Endothelial cell (in vitro differentiated cells): ENCODE measurements at regions not wholly inside any gene's neighbourhood (a gene's known extent, or its start where the extent isn't known, plus 50 kb on each side); places are given as distances from the start of the nearest gene placed in this dataset.

Experiments used
- DNase-seq: peaks from one replicate; pipeline ENCODE4 v3.0.0; 2021; ENCODE audit warnings: low spot score
- H3K27ac Mint-ChIP-seq: one replicate; pipeline ENCODE4 v1.8.0; 2021; ENCODE audit warnings: mixed read lengths, inconsistent platforms; ENCODE audit not compliant: unreplicated experiment
- H3K27me3 Mint-ChIP-seq: one replicate; pipeline ENCODE4 v1.8.0; 2021; ENCODE audit warnings: mild to moderate bottlenecking, moderate library complexity, mixed read lengths, inconsistent platforms; ENCODE audit not compliant: unreplicated experiment
- H3K36me3 Mint-ChIP-seq: one replicate; pipeline ENCODE4 v1.8.0; 2021; ENCODE audit warnings: mild to moderate bottlenecking, low read depth, mixed read lengths, inconsistent platforms; ENCODE audit not compliant: unreplicated experiment
- H3K4me1 Mint-ChIP-seq: one replicate; pipeline ENCODE4 v1.8.0; 2021; ENCODE audit warnings: mild to moderate bottlenecking, mixed read lengths, inconsistent platforms; ENCODE audit not compliant: unreplicated experiment
- H3K4me3 Mint-ChIP-seq: one replicate; pipeline ENCODE4 v1.8.0; 2021; ENCODE audit warnings: mild to moderate bottlenecking, mixed read lengths, inconsistent platforms; ENCODE audit not compliant: unreplicated experiment
- H3K9me3 Mint-ChIP-seq: one replicate; pipeline ENCODE4 v1.8.0; 2021; ENCODE audit warnings: mixed read lengths, inconsistent platforms; ENCODE audit not compliant: unreplicated experiment
- TF ChIP-seq, protein P1 (sequence below): fragments of 200-600 bp; sonication (generic); IDR thresholded peaks from one replicate; pipeline ENCODE4 v1.5.0; 2021; ENCODE audit warnings: antibody characterized with exemption; ENCODE audit not compliant: unreplicated experiment

- no peak for DNase-seq
- peaks cover 1% of the 10 kb centered on the region for H3K27me3 Mint-ChIP-seq
- no peaks in the 10 kb centered on the region for H3K4me1 Mint-ChIP-seq
- no peaks in the 10 kb centered on the region for H3K9me3 Mint-ChIP-seq
- TF ChIP-seq, protein P1, sequence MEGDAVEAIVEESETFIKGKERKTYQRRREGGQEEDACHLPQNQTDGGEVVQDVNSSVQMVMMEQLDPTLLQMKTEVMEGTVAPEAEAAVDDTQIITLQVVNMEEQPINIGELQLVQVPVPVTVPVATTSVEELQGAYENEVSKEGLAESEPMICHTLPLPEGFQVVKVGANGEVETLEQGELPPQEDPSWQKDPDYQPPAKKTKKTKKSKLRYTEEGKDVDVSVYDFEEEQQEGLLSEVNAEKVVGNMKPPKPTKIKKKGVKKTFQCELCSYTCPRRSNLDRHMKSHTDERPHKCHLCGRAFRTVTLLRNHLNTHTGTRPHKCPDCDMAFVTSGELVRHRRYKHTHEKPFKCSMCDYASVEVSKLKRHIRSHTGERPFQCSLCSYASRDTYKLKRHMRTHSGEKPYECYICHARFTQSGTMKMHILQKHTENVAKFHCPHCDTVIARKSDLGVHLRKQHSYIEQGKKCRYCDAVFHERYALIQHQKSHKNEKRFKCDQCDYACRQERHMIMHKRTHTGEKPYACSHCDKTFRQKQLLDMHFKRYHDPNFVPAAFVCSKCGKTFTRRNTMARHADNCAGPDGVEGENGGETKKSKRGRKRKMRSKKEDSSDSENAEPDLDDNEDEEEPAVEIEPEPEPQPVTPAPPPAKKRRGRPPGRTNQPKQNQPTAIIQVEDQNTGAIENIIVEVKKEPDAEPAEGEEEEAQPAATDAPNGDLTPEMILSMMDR = no peak
- H3K27ac Mint-ChIP-seq = no peak overlapping the region
- no peak overlapping the region for H3K4me3 Mint-ChIP-seq
- no peaks in the 10 kb centered on the region for H3K36me3 Mint-ChIP-seq
These were observed 225.2 kb upstream of the TANK start for GRCh38 chr2:160934991-160935390.

DNA sequence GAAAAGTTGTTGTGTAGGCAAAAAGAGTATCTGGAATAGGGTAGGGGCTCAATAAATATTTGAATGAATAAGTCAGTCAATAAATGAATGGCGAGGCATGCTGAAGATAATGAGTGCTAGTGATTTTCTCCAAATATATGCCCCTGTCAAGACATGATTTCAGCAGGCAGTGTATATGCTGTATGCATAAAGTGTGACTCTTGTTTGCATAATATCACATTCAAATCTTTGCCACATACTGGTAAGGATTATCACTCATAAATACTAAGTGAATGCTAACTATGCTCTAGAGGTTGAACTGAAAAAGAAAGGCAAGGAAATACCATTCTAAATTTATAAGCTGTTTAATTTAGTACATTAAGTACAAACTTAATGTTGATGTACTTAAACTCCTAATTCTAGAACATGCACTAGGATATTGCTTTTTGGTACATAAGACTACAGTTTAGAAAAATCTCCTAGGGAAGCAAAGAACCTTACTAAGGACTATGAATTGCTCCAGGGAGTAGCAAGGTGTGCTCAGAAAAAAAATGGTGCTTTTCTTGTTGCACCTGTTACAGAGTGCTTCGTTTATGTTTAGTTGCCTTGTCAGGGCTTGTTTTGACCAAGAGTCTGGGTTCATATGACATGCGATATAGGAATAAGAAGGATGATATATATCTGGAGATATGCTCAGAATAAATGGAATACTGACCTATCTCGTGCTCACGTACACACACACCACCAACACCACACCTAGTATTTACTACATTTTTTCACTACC lies 224.0 kb upstream of the TANK start:
- TF ChIP-seq, protein P1 = no peak
- Mint-ChIP-seq H3K4me3 (no peak overlapping the region), H3K27me3 (peaks cover 1% of the 10 kb centered on the region), H3K4me1 (no peaks in the 10 kb centered on the region), H3K36me3 (no peaks in the 10 kb centered on the region), H3K27ac (no peak overlapping the region), H3K9me3 (no peaks in the 10 kb centered on the region)
- no peak for DNase-seq

DNA sequence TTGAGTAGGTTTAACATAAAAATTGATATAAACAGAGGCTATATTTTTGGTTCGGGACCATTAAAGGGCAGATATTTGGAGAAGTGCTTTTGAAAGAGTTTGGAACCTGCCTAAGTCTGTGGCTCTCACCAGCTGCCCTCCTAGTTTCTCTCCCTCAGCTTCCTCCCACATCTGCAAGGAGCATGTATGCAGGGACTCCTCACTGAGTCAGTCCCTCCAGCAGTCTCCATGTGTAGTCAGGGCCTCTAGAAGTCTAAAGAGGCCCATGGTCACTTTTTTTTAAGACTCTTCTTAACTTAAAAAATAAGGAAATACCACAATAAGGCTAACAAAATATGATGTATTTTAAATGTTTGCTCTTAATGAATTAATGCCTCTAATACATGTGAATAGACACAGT lies 220.0 kb upstream of the TANK start:
- no peaks in the 10 kb centered on the region for H3K27me3 Mint-ChIP-seq
- no peaks in the 10 kb centered on the region for H3K36me3 Mint-ChIP-seq
- no peak for DNase-seq
- no peak overlapping the region for H3K27ac Mint-ChIP-seq
- no peak overlapping the region for H3K4me3 Mint-ChIP-seq
- TF ChIP-seq, protein P1 = no peak
- H3K9me3 Mint-ChIP-seq = no peaks in the 10 kb centered on the region
- H3K4me1 Mint-ChIP-seq = no peaks in the 10 kb centered on the region

- TF ChIP-seq, protein P1 = no peak
- no peak overlapping the region for H3K4me3 Mint-ChIP-seq
- H3K9me3 Mint-ChIP-seq = no peaks in the 10 kb centered on the region
- no peak for DNase-seq
- no peaks in the 10 kb centered on the region for H3K27me3 Mint-ChIP-seq
- no peaks in the 10 kb centered on the region for H3K4me1 Mint-ChIP-seq
- H3K36me3 Mint-ChIP-seq = no peaks in the 10 kb centered on the region
- no peak overlapping the region for H3K27ac Mint-ChIP-seq
These were observed 219.5 kb upstream of the TANK start for GRCh38 chr2:160940699-160941098.

- Mint-ChIP-seq H3K27me3 (no peaks in the 10 kb centered on the region), H3K27ac (no peak overlapping the region), H3K4me1 (no peaks in the 10 kb centered on the region), H3K4me3 (no peak overlapping the region), H3K9me3 (no peaks in the 10 kb centered on the region), H3K36me3 (no peaks in the 10 kb centered on the region)
- TF ChIP-seq, protein P1 = no peak
- DNase-seq = no peak
These were observed 218.9 kb upstream of the TANK start for GRCh38 chr2:160941290-160941846.
